Stromal cell of bone marrow (primary cell): ENCODE measurements at regions not wholly inside any gene's neighbourhood (a gene's known extent, or its start where the extent isn't known, plus 50 kb on each side); places are given as distances from the start of the nearest gene placed in this dataset.
A peak's percentile ranks its signal among the peaks of the same experiment; 100 is the strongest.

Source experiments
- DNase-seq: peaks from one replicate; pipeline ENCODE4 v3.0.0-alpha.2; 2012; ENCODE audit warnings: low read depth

DNA sequence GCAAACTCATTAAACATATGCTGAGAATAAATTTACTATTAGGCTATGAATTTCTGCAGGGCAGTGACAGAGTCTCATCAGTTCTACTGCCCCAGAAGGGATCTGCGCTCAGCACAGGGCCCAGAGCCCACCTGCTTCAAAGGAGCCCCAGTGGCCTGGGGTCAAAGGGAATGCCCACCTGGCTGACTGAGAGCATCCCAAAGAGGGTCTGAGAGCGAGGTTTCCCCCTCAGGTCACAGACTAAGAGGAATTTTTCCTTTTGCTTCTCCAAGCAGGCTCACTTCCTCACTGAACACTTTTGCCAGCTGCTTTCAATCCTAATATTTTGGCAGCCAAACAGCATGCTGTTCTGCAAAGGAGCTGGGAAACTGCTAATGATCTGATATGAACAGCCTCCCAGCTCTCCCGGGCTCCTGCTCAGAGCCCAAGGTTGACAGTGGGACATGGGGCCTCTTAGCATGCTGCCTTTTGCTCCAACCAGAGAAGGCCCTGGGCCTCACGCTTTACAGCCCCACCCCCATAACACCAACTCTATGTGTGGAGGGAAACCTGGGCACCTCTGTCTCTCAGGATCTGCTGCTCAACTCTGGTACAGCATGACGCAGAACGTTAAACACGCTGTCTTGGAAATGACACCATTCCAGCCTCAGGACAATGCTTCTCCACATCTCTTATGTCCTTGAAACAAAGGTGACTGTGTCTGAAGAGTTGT lies 70.7 kb upstream of the SYT6 start:
- no peak for DNase-seq

DNA sequence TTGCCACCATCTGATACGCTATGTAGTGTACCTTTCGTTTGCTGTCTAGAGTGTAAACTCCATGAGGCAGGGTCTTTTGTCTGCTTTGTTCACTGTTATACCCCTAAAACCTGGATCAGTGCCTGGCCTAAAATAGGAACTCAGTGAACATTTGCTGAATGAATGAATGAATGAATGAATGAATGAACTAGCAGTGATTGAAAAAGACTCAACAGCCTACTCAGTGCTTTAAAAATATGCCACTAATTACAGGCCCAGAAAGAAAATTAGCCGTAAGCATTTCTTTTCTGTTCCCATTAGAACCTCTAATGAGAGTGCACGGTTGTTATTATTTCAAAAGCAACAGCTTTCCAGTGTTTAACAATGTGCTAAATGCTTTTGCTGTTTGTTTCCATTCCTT lies 69.3 kb upstream of the SYT6 start:
- DNase-seq: no peak

DNA sequence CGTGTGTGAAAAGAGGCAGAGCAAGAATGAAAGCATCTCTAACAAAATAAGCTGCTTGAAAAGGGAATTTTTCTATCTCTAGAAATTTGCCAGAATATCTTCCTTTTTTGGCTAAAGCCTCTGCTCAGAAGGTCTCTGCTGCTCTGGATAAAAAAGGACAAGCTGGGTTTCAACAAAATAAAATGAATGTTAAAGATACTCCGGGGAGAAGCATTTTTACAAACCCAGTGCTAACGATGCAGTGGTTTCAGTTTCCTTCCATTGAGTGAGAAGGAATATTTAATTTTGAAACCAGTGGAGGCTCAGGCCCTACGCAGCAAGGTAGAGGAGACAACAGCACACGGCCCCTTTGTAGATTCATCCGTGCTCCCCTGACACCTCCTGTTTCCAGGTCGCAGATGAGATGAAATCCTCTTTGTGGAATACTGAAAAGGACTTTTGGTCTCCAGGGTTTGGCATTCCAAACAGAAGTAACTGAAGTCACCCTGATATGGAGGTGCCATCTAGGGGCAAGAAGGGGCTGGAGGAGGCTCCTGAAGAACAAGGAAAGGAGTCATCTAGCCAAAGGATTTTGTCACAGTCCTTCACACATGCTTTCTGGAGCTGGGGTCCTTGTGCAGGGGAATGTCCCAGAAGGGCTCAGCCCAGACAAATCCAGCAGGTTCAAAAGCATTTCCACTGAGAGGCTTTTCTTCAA lies 65.7 kb upstream of the SYT6 start:
- peak; percentile 20 for DNase-seq

DNA sequence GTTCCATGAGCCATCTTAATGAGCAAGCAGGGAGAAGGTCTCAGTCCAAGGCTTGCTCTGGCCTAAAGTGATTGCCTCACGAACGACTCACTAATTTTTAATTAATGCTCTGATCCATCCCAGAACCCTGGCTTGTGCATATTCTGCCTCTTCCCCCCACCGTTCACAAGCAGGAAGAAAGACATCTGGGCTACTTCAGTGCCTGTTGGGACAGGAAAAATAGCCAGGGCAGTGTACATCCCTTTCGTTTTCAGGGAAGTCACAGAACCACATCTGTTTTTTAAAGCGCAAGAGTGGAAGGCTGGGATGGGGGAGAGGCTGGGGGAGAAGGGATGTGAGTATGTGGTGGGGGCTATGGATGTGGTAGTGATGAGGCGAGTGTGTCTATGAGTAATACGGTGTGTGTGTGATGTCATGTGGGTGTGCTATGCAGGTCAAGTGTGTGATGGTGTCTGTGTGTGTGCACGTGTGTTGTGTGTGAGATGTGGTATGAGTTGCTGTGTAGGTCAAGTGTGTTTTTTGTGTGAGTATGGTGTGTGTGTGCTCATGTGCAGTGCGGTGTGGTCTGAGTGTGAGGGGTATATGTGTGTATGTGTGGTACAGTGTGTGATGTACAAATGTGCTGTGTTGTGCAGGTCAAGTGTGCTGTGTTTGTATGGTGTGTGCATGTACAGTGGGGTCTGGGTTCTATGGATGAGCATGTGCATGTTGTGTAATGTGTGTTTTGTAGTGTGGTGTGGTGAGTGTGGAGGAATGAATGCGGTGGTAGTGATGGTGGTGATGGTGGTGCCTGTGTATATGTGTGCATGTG lies 64.9 kb upstream of the SYT6 start:
- no peak for DNase-seq

DNA sequence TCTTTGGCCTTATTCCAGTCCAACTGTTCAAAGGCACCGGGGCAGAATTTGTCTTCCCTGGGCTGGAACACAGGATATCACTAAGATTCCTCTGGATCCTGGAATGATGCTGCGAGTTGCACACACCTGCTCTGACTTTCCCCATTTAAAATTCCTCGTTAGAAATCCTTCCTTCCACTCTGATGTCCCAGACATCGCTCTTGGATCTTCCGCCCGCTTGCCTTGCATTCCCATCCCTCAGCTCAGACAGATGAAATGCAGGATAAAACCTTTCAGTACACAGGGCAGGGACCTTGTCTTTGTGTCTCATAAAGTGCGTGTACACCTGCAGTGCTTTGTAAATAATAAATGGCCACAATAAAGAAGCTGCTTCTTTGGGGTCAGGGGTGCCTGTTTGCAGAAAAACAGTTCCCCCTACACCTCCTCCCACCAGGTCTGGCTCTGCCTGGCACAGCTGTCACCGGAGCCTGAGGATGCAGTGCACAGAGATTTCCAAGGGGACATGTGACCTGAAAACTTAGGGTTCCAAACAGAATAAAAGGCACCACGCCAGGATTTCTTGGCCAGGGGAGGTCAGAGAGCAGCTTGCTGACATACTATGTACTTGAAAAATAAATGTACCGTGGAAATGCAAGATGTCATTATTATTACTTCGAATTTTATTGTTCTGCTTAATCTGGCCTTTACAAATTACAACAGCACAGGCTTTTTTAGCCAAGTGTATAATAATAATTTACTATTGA lies 62.9 kb upstream of the SYT6 start:
- DNase-seq: no peak

DNA sequence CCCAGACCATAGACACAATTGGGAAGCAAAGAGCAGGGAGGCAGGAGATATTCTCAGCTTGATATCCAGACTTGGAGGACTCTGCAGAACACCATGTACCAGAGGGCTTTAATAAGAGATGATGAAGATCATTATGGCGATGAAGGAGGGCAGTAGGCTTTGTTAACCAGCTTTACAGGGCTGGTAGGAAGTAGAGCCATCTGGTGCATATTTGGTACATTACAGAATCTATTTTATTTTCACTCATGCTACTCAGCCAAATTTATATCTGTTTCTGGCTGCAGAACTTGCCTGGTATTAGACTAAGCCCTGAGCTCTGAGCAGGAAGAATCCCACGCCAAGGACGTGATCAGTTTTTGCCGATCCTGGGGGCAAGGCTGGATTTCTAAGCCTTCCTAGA lies 61.8 kb upstream of the SYT6 start:
- no peak for DNase-seq

DNA sequence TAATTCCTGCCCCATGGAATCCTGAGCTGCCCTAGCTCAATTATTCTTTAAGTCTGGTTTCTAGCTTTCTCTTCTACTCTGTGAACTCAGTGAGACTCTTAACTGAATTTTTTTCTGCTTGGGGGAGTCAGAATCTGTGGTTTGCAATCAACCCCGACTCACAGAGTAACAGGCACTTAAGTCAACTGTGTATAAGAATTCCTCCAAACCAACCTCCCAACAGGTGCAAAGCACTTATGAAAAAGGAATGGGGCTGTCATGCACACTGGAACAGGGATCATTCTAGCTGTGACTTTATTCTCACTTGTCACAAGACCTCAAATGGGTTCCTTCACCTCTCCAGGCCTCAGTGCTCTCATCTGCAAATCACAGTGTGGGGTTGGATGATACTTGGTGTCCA lies 60.3 kb upstream of the SYT6 start:
- no peak for DNase-seq

DNA sequence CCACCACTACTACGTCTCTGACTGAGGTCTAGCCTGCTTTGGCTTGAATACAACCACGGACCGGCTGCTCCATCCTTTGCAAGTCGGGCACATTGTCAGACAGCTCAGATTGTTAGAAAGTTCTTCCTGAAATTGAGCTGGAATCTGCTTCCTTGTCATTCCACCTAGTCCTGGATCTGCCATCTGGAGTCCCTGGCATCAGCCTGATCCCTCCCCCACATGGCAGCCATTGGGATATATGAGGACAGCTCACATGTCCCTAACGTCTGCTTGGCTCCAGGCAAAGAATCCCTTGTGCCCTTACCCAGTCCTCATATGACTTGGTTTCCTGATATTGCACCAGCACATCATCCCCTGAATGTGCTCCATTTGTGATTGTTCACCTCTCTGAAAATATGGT lies 56.3 kb upstream of the SYT6 start:
- DNase-seq: no peak

GRCh38 chr1:114208714-114209113 lies 55.0 kb upstream of the SYT6 start:
- DNase-seq: no peak

DNA sequence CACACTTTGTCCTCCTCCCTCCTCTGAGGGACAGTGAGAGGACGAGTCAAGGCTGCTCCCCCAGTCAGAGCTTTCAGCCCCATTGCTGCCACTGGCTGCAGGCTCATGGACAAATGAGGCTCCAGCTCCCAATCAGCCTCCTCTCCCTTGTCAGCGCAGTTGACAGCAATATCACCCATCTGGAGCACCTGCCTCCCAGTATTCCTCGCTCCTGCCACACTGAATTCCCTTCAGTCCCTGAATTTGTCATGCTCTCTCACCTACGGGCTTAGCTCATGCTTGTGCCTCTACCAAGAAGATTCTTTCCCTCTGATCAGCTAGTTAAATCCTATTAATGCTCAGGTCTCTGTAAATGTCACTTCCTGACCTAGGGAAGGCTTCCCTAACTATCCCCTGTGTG lies 54.4 kb upstream of the SYT6 start:
- no peak for DNase-seq

GRCh38 chr1:114207635-114208034 lies 54.0 kb upstream of the SYT6 start:
- DNase-seq: no peak

GRCh38 chr1:114206392-114206791 lies 52.7 kb upstream of the SYT6 start:
- DNase-seq: no peak

DNA sequence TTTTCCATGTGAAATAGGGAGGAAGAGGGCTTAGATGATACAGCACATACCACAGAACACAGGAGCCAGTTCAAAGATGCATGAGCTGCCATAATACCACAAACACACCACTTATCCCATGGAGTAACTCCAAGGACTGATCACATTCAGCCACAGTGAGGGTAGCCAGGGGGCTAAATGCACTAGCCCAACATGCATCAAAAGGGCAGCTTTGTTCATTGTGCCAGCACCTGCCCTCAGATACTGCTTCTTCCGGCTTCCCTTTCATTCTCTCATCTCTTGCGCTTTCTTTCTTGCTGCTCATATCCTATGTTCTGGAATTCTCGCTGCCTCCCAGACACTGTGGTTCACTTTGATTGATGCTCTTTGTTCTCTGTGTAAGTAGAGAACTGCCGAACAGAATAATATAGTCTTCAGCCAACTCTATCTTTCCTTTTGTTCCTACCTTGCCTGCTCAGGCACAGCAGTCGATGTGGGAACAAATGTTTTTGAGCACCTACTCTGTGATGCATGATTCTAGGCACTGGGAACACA lies 50.0 kb upstream of the SYT6 start:
- DNase-seq: no peak
